ENCODE measurements at regions not wholly inside any gene's neighbourhood (a gene's known extent, or its start where the extent isn't known, plus 50 kb on each side); places are given as distances from the start of the nearest gene placed in this dataset.
"Not testable (repeated sequence)": the region's sequence is repeated elsewhere in the genome, so short reads cannot be mapped to it uniquely, and the experiment has no call there.

GRCh38 chr2:88887466-88887865 is 196.0 kb downstream of the RPIA start:
- TF ChIP-seq CTCF, POLR2A, POLR2AphosphoS5, EP300 (IDR thresholded peaks at IDR 0.05): not testable (repeated sequence)
